Activated B cell treated with CpG ODN at 0.5 μM for 24 hours (primary cell): ENCODE measurements at regions not wholly inside any gene's neighbourhood (a gene's known extent, or its start where the extent isn't known, plus 50 kb on each side); places are given as distances from the start of the nearest gene placed in this dataset.
"Not testable (repeated sequence)": the region's sequence is repeated elsewhere in the genome, so short reads cannot be mapped to it uniquely, and the experiment has no call there.

Experiments used
- ATAC-seq: fragments of 200-7000 bp; cut with Tn5 transposase; one replicate; pipeline ENCODE4 v1.10.0; 2021; ENCODE audit warnings: low read depth, mild to moderate bottlenecking, moderate library complexity
- CTCF ChIA-PET: fragments of 350-600 bp; sonication (Branson Sonifier 250); formaldehyde crosslinking; loops from one replicate; lab custom pipeline; 2021; ENCODE audit warnings: antibody characterized with exemption; lab: Charles Lee
- POLR2A ChIA-PET: fragments of 350-600 bp; sonication (Branson Sonifier 250); formaldehyde crosslinking; loops from one replicate; lab custom pipeline; 2021; ENCODE audit warnings: antibody characterized with exemption; lab: Charles Lee
- DNase-seq: peaks from one replicate; pipeline ENCODE4 v3.0.0; 2022
- H3K27ac Mint-ChIP-seq: one replicate; pipeline ENCODE4 v1.8.0; 2020; ENCODE audit warnings: mixed read lengths
- H3K27me3 Mint-ChIP-seq: one replicate; pipeline ENCODE4 v1.8.0; 2021; ENCODE audit warnings: mixed read lengths
- H3K36me3 Mint-ChIP-seq: one replicate; pipeline ENCODE4 v1.8.0; 2021; ENCODE audit warnings: low read depth, mixed read lengths
- H3K4me1 Mint-ChIP-seq: one replicate; pipeline ENCODE4 v1.8.0; 2021; ENCODE audit warnings: mixed read lengths
- H3K4me3 Mint-ChIP-seq: one replicate; pipeline ENCODE4 v1.8.0; 2020; ENCODE audit warnings: mild to moderate bottlenecking, mixed read lengths
- H3K9me3 Mint-ChIP-seq: one replicate; pipeline ENCODE4 v1.8.0; 2020; ENCODE audit warnings: mixed read lengths
- CTCF ChIP-seq: fragments of 200-600 bp; IDR thresholded peaks from one replicate; pipeline ENCODE4 v1.8.0; 2022; ENCODE audit warnings: antibody characterized with exemption, mild to moderate bottlenecking
- intact Hi-C: fragments of 100-400 bp; cut with micrococcal nuclease; formaldehyde crosslinking; loops from one replicate; pipeline ENCODE4 v1.15.1; 2024

DNA sequence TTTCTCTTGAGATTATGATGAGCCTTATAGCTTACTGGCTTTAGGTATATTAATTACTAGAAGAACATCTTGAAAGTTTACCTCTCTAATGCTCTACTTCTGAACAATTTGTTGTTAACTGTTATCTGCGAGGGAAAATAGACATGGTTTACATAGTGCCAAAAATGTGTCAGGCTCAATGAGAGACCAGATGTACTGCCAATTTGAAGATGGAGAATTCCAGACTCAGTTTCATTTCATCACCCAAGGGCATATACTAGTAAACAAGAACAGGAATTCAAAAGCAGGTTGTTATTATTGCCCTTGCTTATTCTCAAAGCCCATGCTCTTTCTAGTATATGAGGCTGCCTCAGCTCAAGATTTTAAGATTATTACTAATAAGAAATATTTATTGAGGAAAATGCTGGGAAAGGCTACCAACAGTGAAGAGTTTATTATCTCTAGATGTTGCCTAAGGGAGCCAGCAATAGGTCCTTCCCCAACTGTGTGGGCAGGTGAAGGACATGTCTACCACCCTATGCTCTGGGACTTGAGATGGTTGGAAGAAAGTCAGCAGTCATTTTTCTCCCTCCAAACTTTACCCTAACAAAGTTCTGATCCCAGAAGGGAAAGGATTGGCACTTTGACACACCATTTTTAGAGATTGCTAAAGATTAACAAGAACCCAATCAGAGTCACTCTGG lies 792.7 kb downstream of the METTL4 start:
- Mint-ChIP-seq H3K27ac (no peak overlapping the region), H3K4me3 (no peak overlapping the region), H3K9me3 (peaks cover 2% of the 10 kb centered on the region), H3K4me1 (no peaks in the 10 kb centered on the region), H3K36me3 (no peaks in the 10 kb centered on the region), H3K27me3 (no peaks in the 10 kb centered on the region)
- POLR2A ChIA-PET, result no interaction called here
- TF ChIP-seq CTCF, result no peak
- DNase-seq (no peak), ATAC-seq (no peak)
- intact Hi-C loops, result no loop called here
- CTCF ChIA-PET, result no interaction called here

DNA sequence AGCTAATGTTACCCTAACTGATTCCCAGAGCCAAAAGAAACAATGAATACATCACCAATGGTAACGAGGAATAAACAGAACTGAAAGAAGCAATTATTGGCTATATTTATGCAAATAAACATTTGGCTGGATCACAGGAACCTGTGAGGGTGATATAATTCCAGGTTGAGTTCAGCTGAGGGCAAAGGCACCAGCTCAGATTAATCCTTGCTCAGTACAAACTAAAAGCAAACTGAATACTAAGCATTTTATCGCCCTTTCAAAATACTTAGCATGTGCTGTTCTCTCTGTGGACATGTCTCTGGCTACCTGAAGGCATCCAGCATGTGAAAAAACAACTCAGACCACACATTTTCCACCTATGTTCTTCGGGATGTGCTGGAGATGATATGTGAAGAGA lies 791.7 kb downstream of the METTL4 start:
- intact Hi-C loops, result no loop called here

DNA sequence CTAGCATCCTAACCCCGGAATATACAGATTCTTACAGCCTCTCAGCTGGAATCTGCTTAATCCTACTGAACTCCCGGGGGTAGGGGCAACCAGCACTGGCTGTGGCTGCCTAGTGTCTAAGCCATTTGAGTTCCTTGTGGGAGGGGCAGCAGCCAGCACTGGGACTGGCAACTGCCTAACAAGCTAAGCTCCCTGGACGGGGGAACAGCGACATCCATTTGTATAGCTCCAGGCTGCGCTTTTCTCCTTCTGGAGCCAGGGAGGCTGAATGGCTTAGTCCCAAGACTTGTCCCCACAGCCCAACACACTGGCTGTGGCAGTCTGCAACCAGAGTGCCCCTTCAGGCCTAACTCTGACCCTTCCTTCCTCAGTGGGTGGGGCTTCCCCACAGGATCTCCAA lies 787.2 kb downstream of the METTL4 start:
- no peaks in the 10 kb centered on the region for H3K4me1 Mint-ChIP-seq
- intact Hi-C loops, result no loop called here
- H3K36me3 Mint-ChIP-seq, result no peaks in the 10 kb centered on the region
- no peak overlapping the region for H3K27ac Mint-ChIP-seq
- TF ChIP-seq CTCF, result no peak
- DNase-seq (no peak), ATAC-seq (no peak)
- H3K27me3 Mint-ChIP-seq, result no peaks in the 10 kb centered on the region
- ChIA-PET CTCF (no interaction called here), POLR2A (no interaction called here)
- H3K9me3 Mint-ChIP-seq, result peaks cover 4% of the 10 kb centered on the region
- H3K4me3 Mint-ChIP-seq, result no peak overlapping the region

More for the DNA sequence above, 791.7 kb downstream of the METTL4 start:
- ATAC-seq, result no peak
- Mint-ChIP-seq H3K27me3 (no peaks in the 10 kb centered on the region), H3K27ac (no peak overlapping the region), H3K36me3 (no peaks in the 10 kb centered on the region), H3K4me3 (no peak overlapping the region), H3K4me1 (no peaks in the 10 kb centered on the region), H3K9me3 (no peaks in the 10 kb centered on the region)
- ChIA-PET POLR2A (no interaction called here), CTCF (no interaction called here)
- no peak for DNase-seq
- no peak for TF ChIP-seq CTCF

- DNase-seq, H3K4me1 Mint-ChIP-seq, ATAC-seq, H3K4me3 Mint-ChIP-seq, H3K27ac Mint-ChIP-seq, POLR2A ChIA-PET, intact Hi-C loops, H3K36me3 Mint-ChIP-seq, CTCF ChIA-PET, H3K9me3 Mint-ChIP-seq, H3K27me3 Mint-ChIP-seq: not testable (repeated sequence)
Observed at GRCh38 chr18:1785980-1786379, 785.3 kb downstream of the METTL4 start.

DNA sequence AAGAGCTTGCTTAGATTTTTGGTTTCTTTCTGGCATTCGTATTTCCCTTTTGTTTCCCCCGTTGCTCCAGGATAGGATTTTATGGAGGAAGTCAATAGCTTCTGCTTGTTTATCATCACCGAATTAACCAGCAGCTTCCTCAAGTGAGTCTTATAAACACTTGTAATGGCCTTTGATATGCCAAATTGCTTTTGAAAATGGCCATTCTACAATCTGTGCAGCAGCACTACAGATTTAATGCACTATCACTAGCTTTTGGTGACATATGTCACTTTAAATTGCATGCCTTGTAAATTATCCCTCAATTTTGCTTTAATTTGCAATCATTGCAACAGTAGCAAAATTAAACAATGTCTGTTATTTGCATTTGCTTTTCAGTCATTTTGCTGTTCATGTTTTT lies 774.7 kb downstream of the METTL4 start:
- Mint-ChIP-seq H3K4me3 (no peak overlapping the region), H3K27me3 (no peaks in the 10 kb centered on the region), H3K36me3 (no peaks in the 10 kb centered on the region), H3K9me3 (no peaks in the 10 kb centered on the region), H3K27ac (no peak overlapping the region), H3K4me1 (no peaks in the 10 kb centered on the region)
- no peak for TF ChIP-seq CTCF
- ATAC-seq (no peak), DNase-seq (no peak)
- ChIA-PET POLR2A (no interaction called here), CTCF (no interaction called here)
- intact Hi-C loops, result no loop called here

- CTCF ChIA-PET, result no interaction called here
- Mint-ChIP-seq H3K36me3 (no peaks in the 10 kb centered on the region), H3K27me3 (no peaks in the 10 kb centered on the region), H3K4me1 (no peaks in the 10 kb centered on the region), H3K9me3 (no peaks in the 10 kb centered on the region), H3K27ac (no peak overlapping the region), H3K4me3 (no peak overlapping the region)
- no peak for TF ChIP-seq CTCF
- ATAC-seq (no peak), DNase-seq (no peak)
- intact Hi-C loops, result no loop called here
- POLR2A ChIA-PET, result no interaction called here
Observed at GRCh38 chr18:1797235-1797634, 774.1 kb downstream of the METTL4 start.
